ENCODE measurements at regions not wholly inside any gene's neighbourhood (a gene's known extent, or its start where the extent isn't known, plus 50 kb on each side); places are given as distances from the start of the nearest gene placed in this dataset.
A peak's percentile ranks its signal among the peaks of the same experiment; 100 is the strongest.

DNA sequence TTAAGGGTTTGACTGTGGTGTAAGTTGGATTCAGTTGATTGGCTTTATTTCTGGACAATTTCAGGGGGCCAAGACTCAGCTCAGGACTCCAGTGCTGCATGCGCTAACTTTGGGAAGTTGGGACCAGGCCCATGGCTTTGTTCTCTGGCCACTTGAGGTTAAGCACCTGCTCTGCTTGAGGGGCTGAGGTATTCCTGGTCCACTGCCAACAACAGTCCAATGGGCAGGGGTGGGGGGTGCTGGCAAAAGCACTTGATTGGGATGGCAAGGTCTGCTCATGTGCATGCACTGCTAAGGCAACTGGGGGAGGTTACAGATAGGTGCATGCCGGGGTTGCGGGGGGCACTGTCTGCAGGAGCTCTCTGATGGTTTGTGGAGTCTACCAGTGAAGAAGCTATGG is 52.6 kb upstream of the ASB17 start:
- no peak for ATAC-seq
- TF ChIP-seq ZC3H10 (CRISPR knock-in tag; IDR thresholded peaks at IDR 0.05) (no peak), PPARA (CRISPR knock-in tag; IDR thresholded peaks at IDR 0.05; ENCODE audit: borderline replicate concordance) (no peak), ESRRG (CRISPR knock-in tag; IDR thresholded peaks at IDR 0.05) (no peak), ZNF565 (CRISPR knock-in tag; conservative IDR thresholded peaks at IDR 0.05; ENCODE audit: low read depth) (no peak), ISL1 (CRISPR knock-in tag; IDR thresholded peaks at IDR 0.05) (no peak), CSRNP3 (CRISPR knock-in tag; IDR thresholded peaks at IDR 0.05) (no peak), TOX (CRISPR knock-in tag; IDR thresholded peaks at IDR 0.05; ENCODE audit: borderline replicate concordance) (no peak), ZFP30 (CRISPR knock-in tag; IDR thresholded peaks at IDR 0.05) (no peak), ZNF8 (CRISPR knock-in tag; IDR thresholded peaks at IDR 0.05) (no peak), RARB (CRISPR knock-in tag; IDR thresholded peaks at IDR 0.05) (no peak), ARNTL (CRISPR knock-in tag; IDR thresholded peaks at IDR 0.05; ENCODE audit: borderline replicate concordance, low read depth) (no peak), BACH2 (CRISPR knock-in tag; IDR thresholded peaks at IDR 0.05; ENCODE audit: borderline replicate concordance) (no peak), PATZ1 (CRISPR knock-in tag; IDR thresholded peaks at IDR 0.05; ENCODE audit: borderline replicate concordance) (no peak), OSR1 (CRISPR knock-in tag; IDR thresholded peaks at IDR 0.05) (no peak), CREB5 (CRISPR knock-in tag; IDR thresholded peaks at IDR 0.05; ENCODE audit: low read depth) (no peak), ZFP3 (CRISPR knock-in tag; IDR thresholded peaks at IDR 0.05) (no peak), GLIS3 (CRISPR knock-in tag; IDR thresholded peaks at IDR 0.05) (no peak), SNAI2 (CRISPR knock-in tag; IDR thresholded peaks at IDR 0.05) (no peak), TSHZ2 (CRISPR knock-in tag; IDR thresholded peaks at IDR 0.05) (no peak)
- TF ChIP-seq, protein P1, sequence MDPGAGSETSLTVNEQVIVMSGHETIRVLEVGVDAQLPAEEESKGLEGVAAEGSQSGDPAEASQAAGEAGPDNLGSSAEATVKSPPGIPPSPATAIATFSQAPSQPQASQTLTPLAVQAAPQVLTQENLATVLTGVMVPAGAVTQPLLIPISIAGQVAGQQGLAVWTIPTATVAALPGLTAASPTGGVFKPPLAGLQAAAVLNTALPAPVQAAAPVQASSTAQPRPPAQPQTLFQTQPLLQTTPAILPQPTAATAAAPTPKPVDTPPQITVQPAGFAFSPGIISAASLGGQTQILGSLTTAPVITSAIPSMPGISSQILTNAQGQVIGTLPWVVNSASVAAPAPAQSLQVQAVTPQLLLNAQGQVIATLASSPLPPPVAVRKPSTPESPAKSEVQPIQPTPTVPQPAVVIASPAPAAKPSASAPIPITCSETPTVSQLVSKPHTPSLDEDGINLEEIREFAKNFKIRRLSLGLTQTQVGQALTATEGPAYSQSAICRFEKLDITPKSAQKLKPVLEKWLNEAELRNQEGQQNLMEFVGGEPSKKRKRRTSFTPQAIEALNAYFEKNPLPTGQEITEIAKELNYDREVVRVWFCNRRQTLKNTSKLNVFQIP (CRISPR knock-in tag; IDR thresholded peaks at IDR 0.05; ENCODE audit: borderline replicate concordance, low read depth) = no peak

GRCh38 chr1:75985827-75986226 is 53.6 kb upstream of the ASB17 start:
- no peak for ATAC-seq
- TF ChIP-seq OSR1 (CRISPR knock-in tag; IDR thresholded peaks at IDR 0.05) (no peak), CREB5 (CRISPR knock-in tag; IDR thresholded peaks at IDR 0.05; ENCODE audit: low read depth) (no peak), ZNF8 (CRISPR knock-in tag; IDR thresholded peaks at IDR 0.05) (no peak), ARNTL (CRISPR knock-in tag; IDR thresholded peaks at IDR 0.05; ENCODE audit: borderline replicate concordance, low read depth) (no peak), ISL1 (CRISPR knock-in tag; IDR thresholded peaks at IDR 0.05) (no peak), SNAI2 (CRISPR knock-in tag; IDR thresholded peaks at IDR 0.05) (no peak)

DNA sequence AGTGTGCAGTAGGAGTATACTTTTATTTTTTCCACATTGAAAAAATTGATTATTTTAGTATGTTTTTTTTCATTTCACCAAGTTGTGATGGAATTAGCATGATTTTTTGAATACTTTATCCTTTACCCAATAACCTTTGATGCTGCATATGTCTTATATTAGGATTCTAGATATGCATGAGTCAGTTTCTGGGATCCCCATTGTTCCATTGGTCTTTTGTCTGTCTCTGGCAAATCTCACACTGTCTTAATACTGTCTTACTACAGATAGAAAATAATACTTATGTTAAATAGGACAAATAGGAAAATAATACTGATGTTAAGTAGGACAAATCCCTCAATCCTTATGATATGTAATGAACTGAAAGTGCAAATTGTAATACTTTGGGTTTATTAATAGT is 54.3 kb upstream of the ASB17 start:
- ATAC-seq = peak; percentile 66; the same call in 2 of the 3 replicates
- no peak for TF ChIP-seq ZC3H10 (CRISPR knock-in tag; IDR thresholded peaks at IDR 0.05)
- no peak for TF ChIP-seq CSRNP3 (CRISPR knock-in tag; IDR thresholded peaks at IDR 0.05)
- TF ChIP-seq PPARA (CRISPR knock-in tag; IDR thresholded peaks at IDR 0.05; ENCODE audit: borderline replicate concordance) = no peak
- TF ChIP-seq ARNTL (CRISPR knock-in tag; IDR thresholded peaks at IDR 0.05; ENCODE audit: borderline replicate concordance, low read depth) = no peak
- no peak for TF ChIP-seq ZNF70 (CRISPR knock-in tag; IDR thresholded peaks at IDR 0.05)
- TF ChIP-seq BACH2 (CRISPR knock-in tag; IDR thresholded peaks at IDR 0.05; ENCODE audit: borderline replicate concordance) = no peak
- no peak for TF ChIP-seq TSHZ2 (CRISPR knock-in tag; IDR thresholded peaks at IDR 0.05)
- no peak for TF ChIP-seq ZFP3 (CRISPR knock-in tag; IDR thresholded peaks at IDR 0.05)
